IPS DF 4.7 (cell line): ENCODE measurements at regions not wholly inside any gene's neighbourhood (a gene's known extent, or its start where the extent isn't known, plus 50 kb on each side); places are given as distances from the start of the nearest gene placed in this dataset.

Experiments
- DNase-seq: peaks from one replicate; pipeline ENCODE4 v3.0.0-alpha.2; 2013; ENCODE audit warnings: low spot score; ENCODE audit errors: extremely low read depth

GRCh38 chr12:39047539-39048262 lies 142.3 kb upstream of the CPNE8 start:
- DNase-seq: no peak

- no peak for DNase-seq
These were observed 139.4 kb upstream of the CPNE8 start for GRCh38 chr12:39044754-39045153.

- no peak for DNase-seq
These were observed 138.0 kb upstream of the CPNE8 start for GRCh38 chr12:39043424-39043822.

- no peak for DNase-seq
These were observed 134.9 kb upstream of the CPNE8 start for GRCh38 chr12:39040275-39040674.

GRCh38 chr12:39037115-39037514 lies 131.7 kb upstream of the CPNE8 start:
- DNase-seq: no peak

- DNase-seq: no peak
These were observed 130.7 kb upstream of the CPNE8 start for GRCh38 chr12:39036105-39036504.

- no peak for DNase-seq
These were observed 128.4 kb upstream of the CPNE8 start for GRCh38 chr12:39033782-39034181.

- DNase-seq: no peak
These were observed 127.1 kb upstream of the CPNE8 start for GRCh38 chr12:39032448-39032847.

GRCh38 chr12:39032034-39032433 lies 126.6 kb upstream of the CPNE8 start:
- DNase-seq: no peak

GRCh38 chr12:39028382-39028781 lies 123.0 kb upstream of the CPNE8 start:
- no peak for DNase-seq

GRCh38 chr12:39012870-39013269 lies 107.5 kb upstream of the CPNE8 start:
- DNase-seq: no peak

GRCh38 chr12:39011166-39011565 lies 105.8 kb upstream of the CPNE8 start:
- no peak for DNase-seq

- DNase-seq: no peak
These were observed 105.0 kb upstream of the CPNE8 start for GRCh38 chr12:39010406-39010805.

- DNase-seq: no peak
These were observed 102.2 kb upstream of the CPNE8 start for GRCh38 chr12:39007619-39008018.

GRCh38 chr12:39006286-39006685 lies 100.9 kb upstream of the CPNE8 start:
- no peak for DNase-seq

- DNase-seq: no peak
These were observed 100.3 kb upstream of the CPNE8 start for GRCh38 chr12:39005671-39006070.

- no peak for DNase-seq
These were observed 98.3 kb upstream of the CPNE8 start for GRCh38 chr12:39003541-39004155.

- DNase-seq: no peak
These were observed 95.0 kb upstream of the CPNE8 start for GRCh38 chr12:39000370-39000769.

- no peak for DNase-seq
These were observed 93.6 kb upstream of the CPNE8 start for GRCh38 chr12:38998887-38999482.

- no peak for DNase-seq
These were observed 89.9 kb upstream of the CPNE8 start for GRCh38 chr12:38995249-38995648.

- no peak for DNase-seq
These were observed 80.6 kb upstream of the CPNE8 start for GRCh38 chr12:38985961-38986360.

GRCh38 chr12:38984388-38984787 lies 79.0 kb upstream of the CPNE8 start:
- DNase-seq: no peak

GRCh38 chr12:38983117-38983571 lies 77.8 kb upstream of the CPNE8 start:
- DNase-seq: no peak
